Umbilical cord (tissue), 1 donor: ENCODE measurements at regions not wholly inside any gene's neighbourhood (a gene's known extent, or its start where the extent isn't known, plus 50 kb on each side); places are given as distances from the start of the nearest gene placed in this dataset.

Experiments used
- DNase-seq: peaks from one replicate; pipeline ENCODE4 v3.0.0-alpha.2; 2015; ENCODE audit warnings: low spot score

GRCh38 chr14:100658181-100658886 is 68.4 kb upstream of the DLK1 start:
- DNase-seq: no peak

- peak; percentile 34 for DNase-seq
These were observed 67.2 kb upstream of the DLK1 start for GRCh38 chr14:100659345-100660001.

- DNase-seq: no peak
These were observed 66.2 kb upstream of the DLK1 start for GRCh38 chr14:100660498-100660881.

GRCh38 chr14:100660882-100661635 is 65.6 kb upstream of the DLK1 start:
- DNase-seq: peak; percentile 78

GRCh38 chr14:100662879-100663760 is 63.6 kb upstream of the DLK1 start:
- peak; percentile 84 for DNase-seq

DNA sequence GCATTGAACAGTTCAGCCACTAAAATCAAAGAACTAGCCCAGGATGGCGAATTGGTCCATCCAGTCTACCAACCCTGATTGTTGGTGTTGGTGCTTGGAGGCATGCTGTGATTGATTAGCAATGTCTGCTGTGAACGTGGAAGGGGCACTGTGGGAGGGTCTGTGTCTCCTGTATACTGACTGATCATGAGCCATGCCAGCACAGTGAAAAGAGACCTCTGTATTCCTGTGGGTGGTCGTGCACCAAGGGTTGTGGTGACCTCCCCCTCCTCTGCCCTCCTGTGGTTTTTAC is 63.0 kb upstream of the DLK1 start:
- DNase-seq: no peak

- DNase-seq: no peak
These were observed 62.5 kb upstream of the DLK1 start for GRCh38 chr14:100664231-100664630.

DNA sequence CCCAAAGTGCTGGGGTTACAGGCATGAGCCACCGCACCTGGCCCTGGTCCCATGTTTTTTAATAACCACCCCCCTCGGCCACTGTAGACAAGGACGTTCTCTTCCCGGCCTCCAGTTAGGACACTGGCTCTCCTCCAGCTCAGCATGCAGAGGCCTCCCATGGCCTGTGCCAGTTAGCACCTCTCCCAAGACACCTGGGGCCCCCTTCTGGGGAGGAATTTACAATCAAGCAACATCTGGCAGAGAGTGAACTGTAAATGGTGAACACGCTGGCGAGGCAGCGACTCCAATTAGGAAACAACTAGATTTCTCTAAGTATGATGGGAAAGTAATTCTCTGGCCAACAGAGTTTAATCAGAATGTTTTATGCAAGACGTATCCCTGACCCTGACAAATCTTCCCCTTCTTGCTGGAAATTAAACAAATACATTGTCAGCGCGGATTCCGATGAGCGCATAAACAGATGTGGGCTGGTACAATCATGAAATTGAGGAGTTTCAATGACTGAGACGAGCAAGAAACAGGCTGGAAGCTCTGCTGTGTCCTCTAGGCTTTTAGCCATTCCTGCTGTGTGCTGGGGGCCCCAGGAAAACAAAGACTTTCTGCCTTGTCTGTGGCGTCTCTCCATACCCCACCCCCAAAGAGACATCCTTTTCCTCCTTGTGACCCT is 61.7 kb upstream of the DLK1 start:
- DNase-seq: peak; percentile 61

GRCh38 chr14:100665511-100666032 is 61.1 kb upstream of the DLK1 start:
- DNase-seq: no peak

DNA sequence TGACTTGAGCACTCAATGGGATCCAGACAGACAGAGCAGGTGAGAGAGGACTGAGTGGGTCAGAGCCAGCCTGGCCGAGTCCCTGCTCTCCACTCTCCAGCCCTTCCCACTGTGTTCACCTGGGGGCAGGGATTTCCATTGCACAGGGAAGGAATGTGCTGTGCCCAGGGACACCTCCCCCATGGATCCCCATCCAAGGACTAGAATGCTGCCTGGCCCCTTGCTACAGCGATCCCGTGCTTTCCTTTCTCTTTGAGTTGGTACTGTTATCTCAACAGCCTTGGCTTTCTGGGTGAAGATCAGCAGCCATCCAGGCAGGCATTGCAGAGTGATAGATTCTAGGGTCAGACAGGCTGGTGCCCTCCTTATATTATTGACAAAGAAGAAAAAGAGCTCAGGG is 60.3 kb upstream of the DLK1 start:
- no peak for DNase-seq

DNA sequence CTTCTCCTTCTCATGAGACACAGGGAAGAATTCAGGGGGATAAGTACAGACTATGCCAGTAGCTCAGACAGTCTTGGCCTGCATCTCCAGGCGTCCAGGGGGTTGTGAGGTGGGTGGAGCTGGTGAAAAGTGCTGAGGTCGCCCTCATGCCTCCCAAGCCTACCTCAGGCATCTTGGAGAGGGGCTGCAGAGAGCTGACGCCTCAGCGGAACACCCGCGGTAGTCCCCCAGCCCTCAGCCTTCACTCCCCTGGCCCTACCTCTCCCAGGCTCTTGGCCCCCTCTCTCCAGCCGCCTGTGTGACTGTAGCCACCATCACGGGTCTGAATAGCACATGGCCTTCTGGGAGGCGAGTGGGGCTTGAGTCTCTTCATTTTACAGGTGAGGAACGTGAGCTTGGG is 59.8 kb upstream of the DLK1 start:
- no peak for DNase-seq

DNA sequence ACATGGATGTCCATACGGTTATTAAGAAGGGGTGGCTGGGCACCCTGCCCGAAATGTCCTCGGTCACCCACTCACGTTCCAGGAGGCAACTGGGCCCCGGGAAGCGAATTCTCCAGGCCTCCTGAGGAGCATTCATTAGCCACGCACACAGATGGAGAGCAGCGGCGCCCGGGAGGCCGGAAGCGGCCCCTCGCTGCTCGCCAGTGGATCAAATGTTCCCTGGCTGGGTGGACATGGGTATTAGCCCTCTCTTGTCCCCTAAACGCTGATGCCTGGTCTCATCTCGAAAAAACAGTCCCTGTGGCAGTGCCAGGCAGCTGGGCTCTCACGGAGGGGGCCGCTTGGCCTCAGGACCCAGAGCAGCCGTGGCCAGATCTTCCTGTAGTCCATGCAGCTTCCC is 59.0 kb upstream of the DLK1 start:
- DNase-seq: no peak

GRCh38 chr14:100668352-100668751 is 58.3 kb upstream of the DLK1 start:
- DNase-seq: no peak

GRCh38 chr14:100669011-100669412 is 57.7 kb upstream of the DLK1 start:
- peak; percentile 32 for DNase-seq

GRCh38 chr14:100669468-100669867 is 57.2 kb upstream of the DLK1 start:
- DNase-seq: peak; percentile 92

- DNase-seq: no peak
These were observed 56.5 kb upstream of the DLK1 start for GRCh38 chr14:100670017-100670752.

DNA sequence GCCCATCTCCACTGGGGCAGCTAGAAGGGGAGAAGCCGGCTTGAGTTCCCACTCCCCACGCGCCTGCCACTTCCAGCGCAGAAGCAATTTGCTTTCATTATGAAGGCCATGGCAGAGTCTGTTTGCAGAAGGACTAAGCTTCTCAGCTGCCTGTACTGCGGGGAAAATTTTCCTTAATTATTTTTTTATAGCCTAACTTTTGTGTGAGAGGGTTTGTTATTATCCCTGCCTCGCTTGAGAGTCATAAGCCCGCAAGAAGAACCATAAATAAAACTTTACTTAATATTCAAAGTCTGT is 56.0 kb upstream of the DLK1 start:
- no peak for DNase-seq

DNA sequence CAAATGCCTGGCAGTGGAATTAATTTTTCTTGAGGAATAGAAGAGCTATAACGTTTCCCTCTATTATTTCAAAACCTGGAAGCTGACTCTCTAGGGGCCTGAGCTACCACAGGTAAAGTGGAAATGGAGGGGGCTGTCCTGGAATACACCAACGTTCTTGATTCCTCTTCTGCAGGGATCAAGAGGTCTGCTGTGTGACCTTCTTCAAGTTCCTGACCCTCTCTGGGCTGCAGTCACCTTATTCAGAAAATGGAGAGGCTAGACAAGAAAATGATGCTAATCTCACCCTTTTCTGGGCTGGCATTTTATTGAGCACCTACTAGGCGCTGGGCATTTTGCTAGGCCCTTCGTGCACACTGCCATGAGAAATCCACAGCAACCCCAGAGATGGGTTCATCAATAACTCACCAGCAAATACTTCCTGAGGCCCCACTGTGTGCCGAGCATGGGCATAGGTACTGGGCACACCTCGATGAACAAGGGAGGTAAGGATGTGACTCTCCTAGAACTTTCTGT is 55.2 kb upstream of the DLK1 start:
- no peak for DNase-seq

DNA sequence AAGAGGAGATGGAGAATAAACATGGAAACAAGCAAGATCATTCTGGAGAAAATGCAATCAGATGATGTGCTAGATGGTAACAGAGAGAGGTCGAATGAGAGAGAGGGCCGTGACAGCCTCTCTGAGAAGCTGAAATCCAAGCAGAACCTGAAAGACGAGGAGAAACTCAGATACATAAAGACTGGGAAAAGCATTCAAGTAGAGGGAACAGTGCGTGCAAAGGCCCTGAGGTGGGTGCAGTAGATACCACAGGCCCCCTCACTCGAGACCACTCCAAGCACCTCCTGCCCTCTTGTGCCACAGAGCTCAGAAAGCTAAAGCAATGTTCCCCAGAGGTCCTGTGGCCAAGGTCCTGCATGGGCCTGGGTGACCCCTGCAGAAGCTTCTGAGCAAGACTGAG is 54.8 kb upstream of the DLK1 start:
- no peak for DNase-seq

- DNase-seq: no peak
These were observed 53.4 kb upstream of the DLK1 start for GRCh38 chr14:100673085-100673806.
